NT2/D1 (cell line): ENCODE measurements at regions not wholly inside any gene's neighbourhood (a gene's known extent, or its start where the extent isn't known, plus 50 kb on each side); places are given as distances from the start of the nearest gene placed in this dataset.

ENCODE experiments used
- SUZ12 ChIP-seq: IDR thresholded peaks from 2 replicates; pipeline ENCODE4 v1.6.1; 2011; ENCODE audit not compliant: insufficient read length, insufficient read depth; ENCODE audit errors: extremely low read depth
- YY1 ChIP-seq: IDR thresholded peaks from 2 replicates; pipeline ENCODE4 v1.6.1; 2011; ENCODE audit not compliant: insufficient read length, insufficient read depth

DNA sequence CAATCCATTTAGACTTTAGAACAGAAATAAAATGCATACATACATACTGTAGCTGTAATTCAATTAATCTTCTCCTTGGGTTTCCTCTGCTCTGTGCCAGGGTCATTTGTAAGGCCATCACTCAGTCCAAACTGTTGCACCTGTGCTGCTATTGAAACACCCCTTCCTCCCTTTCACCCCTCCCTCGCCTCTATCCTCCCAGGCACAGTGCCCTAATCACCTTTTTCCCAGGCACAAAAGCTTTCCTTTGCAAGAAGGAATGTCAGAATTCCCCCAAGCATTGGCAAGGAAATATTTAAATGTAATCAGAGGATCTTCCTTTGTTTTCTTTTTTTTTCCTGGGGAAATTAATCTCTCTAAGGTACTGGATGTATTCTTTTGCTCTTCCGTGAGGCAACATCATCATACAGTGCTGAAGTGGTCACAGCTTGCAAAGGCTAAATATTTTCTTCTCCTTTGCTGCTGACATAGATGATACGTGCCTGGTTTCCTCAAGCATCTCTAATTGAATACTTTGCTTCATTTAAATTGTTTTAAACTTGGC is 339.3 kb upstream of the NR5A2 start:
- no peak for TF ChIP-seq SUZ12
- no peak for TF ChIP-seq YY1
